GDM1 (cell line): ENCODE measurements at regions not wholly inside any gene's neighbourhood (a gene's known extent, or its start where the extent isn't known, plus 50 kb on each side); places are given as distances from the start of the nearest gene placed in this dataset.

ENCODE experiments used
- DNase-seq: peaks from one replicate; lab custom pipeline; 2025; lab: John Stamatoyannopoulos, UW

- DNase-seq = peak; percentile 44
Measured at GRCh38 chr10:113326160-113327111, 226.4 kb upstream of the HABP2 start.

GRCh38 chr10:113329121-113329596 is 223.7 kb upstream of the HABP2 start:
- no peak for DNase-seq

- DNase-seq = no peak
Measured at GRCh38 chr10:113331961-113332360, 220.9 kb upstream of the HABP2 start.

- DNase-seq = no peak
Measured at GRCh38 chr10:113333313-113333712, 219.5 kb upstream of the HABP2 start.

GRCh38 chr10:113335592-113335991 is 217.3 kb upstream of the HABP2 start:
- no peak for DNase-seq

- DNase-seq = no peak
Measured at GRCh38 chr10:113336549-113337130, 216.2 kb upstream of the HABP2 start.

GRCh38 chr10:113337142-113337541 is 215.7 kb upstream of the HABP2 start:
- no peak for DNase-seq

- no peak for DNase-seq
Measured at GRCh38 chr10:113339121-113339520, 213.7 kb upstream of the HABP2 start.

GRCh38 chr10:113340282-113340681 is 212.6 kb upstream of the HABP2 start:
- no peak for DNase-seq

- DNase-seq = no peak
Measured at GRCh38 chr10:113341138-113341537, 211.7 kb upstream of the HABP2 start.

GRCh38 chr10:113345826-113346624 is 206.8 kb upstream of the HABP2 start:
- DNase-seq = no peak

GRCh38 chr10:113347508-113347907 is 205.3 kb upstream of the HABP2 start:
- DNase-seq = no peak

GRCh38 chr10:113348694-113349093 is 204.2 kb upstream of the HABP2 start:
- DNase-seq = no peak

- no peak for DNase-seq
Measured at GRCh38 chr10:113350311-113351040, 202.4 kb upstream of the HABP2 start.

- DNase-seq = no peak
Measured at GRCh38 chr10:113354711-113355110, 198.1 kb upstream of the HABP2 start.

GRCh38 chr10:113356794-113357680 is 195.8 kb upstream of the HABP2 start:
- no peak for DNase-seq

- no peak for DNase-seq
Measured at GRCh38 chr10:113357681-113358300, 195.1 kb upstream of the HABP2 start.

GRCh38 chr10:113359655-113360054 is 193.2 kb upstream of the HABP2 start:
- DNase-seq = no peak

- no peak for DNase-seq
Measured at GRCh38 chr10:113360870-113361269, 192.0 kb upstream of the HABP2 start.

- DNase-seq = no peak
Measured at GRCh38 chr10:113362645-113363091, 190.2 kb upstream of the HABP2 start.
